GM21526 (cell line): ENCODE measurements at regions not wholly inside any gene's neighbourhood (a gene's known extent, or its start where the extent isn't known, plus 50 kb on each side); places are given as distances from the start of the nearest gene placed in this dataset.
"Not testable (repeated sequence)": the region's sequence is repeated elsewhere in the genome, so short reads cannot be mapped to it uniquely, and the experiment has no call there.

Experiments
- ATAC-seq: cut with Tn5 transposase; IDR thresholded peaks from one replicate; pipeline ENCODE4 v1.9.1; 2021; ENCODE audit warnings: moderate library complexity; ENCODE audit not compliant: unreplicated experiment, low FRiP score

DNA sequence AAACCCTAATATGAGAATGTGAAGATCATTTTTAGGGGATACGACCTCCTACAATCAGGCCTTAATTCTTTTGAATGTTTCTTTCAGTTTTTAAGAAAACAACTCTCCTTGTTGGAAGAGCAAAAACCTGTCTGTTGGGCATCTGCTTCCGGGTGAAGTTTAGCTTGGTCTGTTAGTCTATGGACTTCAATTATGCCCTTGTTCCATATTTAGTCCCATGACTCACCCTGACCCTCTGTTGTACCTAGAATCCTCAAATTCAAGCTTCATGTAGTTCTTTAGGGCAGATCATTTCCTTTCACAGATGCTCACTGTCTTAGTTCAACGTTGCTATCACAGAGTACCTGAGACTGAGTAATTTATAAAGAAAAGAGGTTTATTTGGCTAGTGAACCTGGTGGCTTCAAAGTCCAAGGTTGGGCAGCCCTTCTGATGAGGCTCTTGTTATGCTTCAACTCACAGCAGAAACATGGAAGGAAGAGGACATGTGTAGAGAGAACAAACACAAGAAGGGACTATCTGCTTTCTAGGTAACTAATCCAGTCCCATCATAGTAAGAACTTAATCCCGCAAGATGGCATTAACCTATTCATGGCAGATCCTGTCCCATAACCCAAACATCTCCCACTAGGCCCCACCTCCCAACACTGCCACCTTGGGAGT is 82.5 kb upstream of the SERPINE2 start:
- no peak for ATAC-seq

DNA sequence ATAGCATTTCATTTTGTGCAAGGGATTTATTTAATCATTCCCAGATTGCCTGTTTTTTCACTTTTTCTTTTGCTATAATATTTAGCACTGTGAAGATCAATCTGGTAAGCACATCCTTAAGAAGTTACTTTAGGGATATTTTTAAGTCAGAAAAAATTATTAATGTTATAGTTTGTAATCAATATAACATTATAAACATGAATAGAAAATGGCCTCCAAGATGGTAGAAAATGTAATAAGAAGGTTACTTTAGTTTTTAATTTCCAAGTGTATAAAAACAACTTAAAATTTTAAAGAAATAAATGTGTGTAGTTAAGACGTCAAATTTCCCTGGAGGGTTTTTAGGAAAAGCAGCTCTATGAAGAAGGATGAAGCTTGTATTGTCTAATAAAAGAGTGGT is 81.9 kb upstream of the SERPINE2 start:
- ATAC-seq: no peak

DNA sequence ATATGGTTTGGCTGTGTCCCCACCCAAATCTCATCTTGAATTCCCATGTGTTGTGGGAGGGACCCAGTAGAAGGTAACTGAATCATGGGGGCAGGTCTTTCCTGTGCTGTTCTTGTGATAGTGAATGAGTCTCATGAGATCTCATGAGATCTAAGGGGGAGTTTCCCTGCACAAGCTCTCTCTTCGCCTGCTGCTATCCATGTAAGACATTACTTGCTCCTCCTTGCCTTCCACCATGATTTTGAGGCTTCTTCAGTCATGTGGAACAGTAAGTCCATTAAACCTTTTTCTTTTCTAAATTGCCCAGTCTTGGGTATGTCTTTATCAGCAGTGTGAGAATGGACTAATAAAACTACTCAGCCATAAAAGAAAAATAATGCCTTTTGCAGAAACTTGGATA is 80.8 kb upstream of the SERPINE2 start:
- not testable (repeated sequence) for ATAC-seq

DNA sequence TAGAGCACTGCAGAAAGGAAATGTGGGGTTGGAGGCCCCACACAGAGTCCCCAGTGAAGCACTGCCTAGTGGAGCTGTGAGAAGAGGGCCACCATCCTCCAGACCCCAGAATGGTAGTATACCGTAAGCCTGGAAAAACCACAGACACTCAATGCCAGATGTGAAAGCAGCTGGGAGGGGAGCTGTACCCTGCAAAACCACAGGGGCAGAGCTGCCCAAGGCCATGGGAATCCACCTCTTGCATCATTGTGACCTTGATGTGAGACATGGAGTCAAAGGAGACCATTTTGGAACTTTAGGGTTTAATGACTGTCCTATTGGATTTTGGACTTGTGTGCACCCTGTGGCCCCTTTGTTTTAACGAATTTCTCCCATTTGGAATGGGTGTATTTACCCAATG is 75.3 kb upstream of the SERPINE2 start:
- ATAC-seq: no peak

DNA sequence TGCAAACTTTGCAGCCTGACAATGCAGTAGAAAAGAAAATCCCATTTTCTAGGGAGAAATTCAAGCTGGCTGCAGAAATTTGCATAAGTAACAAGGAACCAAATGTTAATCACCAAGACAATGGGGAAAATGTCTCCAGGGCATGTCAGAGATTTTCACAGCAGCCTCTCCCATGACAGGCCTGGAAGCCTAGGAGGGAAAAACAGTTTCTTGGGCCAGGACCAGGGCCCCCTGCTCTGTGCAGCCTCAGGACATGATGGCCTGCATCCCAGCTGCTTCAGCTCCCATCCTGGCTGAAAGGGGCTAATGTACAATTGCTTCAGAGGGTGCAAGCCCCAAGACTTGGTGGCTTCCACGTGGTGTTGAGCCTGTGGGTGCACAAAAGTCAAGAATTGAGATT is 74.8 kb upstream of the SERPINE2 start:
- not testable (repeated sequence) for ATAC-seq

DNA sequence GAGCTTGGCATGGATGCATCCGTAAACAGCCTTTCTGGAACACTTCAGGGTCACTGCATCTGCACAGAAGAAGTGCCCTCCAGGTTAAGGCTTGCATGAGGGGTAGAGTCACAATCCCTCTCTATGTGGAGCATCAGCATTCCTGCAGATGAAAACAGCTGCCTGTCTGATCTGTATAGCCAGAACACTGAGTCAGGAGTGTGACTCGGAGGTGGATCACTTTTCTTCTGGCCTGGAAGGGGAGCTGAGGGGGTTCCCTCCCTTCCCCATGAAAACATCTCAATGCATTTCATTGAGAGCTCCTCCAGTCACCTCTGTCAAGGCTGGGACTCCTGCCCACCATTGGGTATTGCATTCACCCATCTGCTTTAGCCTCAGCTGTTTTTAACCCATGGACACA is 72.5 kb upstream of the SERPINE2 start:
- ATAC-seq: no peak

DNA sequence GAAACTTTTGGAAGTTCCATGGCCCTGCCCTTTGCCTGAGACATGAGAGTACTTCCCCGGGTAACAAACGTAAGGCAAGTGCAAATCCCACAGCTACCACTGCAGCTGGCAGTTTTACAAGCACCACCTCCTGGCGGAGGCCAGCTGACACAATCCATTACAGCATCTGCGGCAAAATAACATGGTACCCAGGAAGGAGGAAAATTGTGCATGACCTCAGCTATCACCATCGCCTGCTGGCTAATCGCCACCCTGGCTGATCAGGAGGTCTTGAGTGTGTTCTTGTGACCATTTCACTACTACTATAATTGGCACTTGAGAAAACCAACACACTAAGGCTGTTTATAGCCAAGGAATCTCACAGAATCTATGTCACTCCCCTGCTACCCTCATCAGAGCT is 71.7 kb upstream of the SERPINE2 start:
- ATAC-seq: no peak

DNA sequence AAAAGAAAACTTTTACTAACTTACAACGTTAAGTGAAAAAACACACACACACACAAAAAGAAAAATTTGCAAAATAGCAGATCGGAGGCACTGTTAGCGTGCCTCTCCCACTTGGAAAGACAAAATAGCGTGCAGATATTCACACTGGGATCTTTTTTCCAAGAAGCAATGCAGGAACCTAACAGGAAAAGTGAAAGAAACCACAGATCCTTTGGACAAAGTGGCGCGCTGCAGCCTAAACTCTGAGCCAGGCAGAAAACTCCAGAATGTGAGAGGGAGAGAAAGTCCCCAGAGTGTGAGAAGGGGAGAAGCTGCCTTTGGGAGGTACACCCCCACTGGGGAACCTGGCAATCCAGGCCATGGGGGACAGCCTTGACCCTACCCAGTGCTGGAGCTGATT is 70.7 kb upstream of the SERPINE2 start:
- no peak for ATAC-seq

DNA sequence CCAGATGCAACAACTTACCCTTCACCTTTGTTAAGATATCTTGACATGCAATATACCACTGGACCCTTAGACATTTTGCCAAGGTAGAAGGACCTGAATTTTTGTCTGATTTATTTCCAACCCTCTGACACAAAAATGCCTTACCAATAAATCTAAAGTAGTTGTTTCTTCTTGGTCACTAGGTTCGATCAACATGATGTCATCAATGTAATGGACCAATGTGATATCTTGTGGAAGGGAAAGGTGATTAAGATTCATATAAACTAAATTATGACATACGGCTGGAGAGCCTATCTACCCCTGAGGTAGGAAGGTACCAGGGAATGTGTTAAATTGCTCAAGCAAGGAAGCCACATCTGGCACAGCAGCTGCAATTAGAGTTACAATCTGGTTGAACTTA is 67.7 kb upstream of the SERPINE2 start:
- no peak for ATAC-seq

DNA sequence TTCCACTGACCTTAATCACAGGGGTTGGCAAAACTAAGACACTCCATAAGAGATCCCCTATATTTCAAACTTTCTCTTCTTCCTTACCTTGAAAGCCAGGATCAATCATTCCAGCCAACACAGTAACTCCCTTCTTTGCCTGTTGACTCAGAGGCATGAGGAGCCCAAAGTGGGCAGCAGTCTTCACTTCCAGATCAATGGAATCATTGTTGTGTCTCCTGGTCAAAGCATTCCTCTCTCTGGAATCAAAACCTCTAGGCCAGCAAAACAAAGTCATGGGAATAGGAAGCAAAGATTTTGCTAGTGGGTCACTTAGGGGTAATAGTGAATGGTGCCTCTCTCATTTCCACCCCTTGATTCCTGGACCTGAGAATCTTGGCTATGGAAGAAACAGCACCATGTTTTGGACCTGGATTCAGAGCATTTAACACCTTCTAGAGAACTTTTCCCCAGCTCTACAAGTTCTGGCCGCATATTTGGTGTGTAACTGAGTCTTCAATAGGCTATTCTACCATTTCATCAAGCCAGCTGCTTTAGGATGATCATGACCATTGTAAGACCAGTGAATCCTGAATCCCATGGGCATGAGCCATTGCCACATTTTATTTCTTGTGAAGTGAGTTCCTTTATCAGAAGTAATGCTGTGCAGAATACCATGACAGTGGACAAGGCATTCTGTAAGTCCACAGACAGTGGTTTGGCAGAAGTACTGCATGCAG is 65.7 kb upstream of the SERPINE2 start:
- ATAC-seq: no peak

DNA sequence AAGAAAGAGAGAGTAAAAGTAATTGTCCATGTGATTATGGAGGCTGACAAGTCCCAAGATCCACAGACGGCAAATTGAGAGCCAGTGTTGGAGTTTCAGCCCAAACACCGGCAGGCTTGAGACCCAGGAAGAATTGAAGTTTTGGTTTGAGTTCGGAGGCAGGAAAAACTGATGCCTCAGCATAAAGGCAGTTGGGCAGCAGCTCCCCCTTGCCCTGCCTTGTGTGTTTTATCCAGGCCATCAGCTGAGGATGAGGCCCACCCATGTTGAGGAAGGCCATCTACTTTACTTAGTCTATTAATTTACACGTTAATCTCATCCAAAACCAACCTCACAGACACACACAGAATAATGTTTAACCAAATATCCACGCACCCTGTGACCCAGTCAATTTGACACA is 64.6 kb upstream of the SERPINE2 start:
- no peak for ATAC-seq

DNA sequence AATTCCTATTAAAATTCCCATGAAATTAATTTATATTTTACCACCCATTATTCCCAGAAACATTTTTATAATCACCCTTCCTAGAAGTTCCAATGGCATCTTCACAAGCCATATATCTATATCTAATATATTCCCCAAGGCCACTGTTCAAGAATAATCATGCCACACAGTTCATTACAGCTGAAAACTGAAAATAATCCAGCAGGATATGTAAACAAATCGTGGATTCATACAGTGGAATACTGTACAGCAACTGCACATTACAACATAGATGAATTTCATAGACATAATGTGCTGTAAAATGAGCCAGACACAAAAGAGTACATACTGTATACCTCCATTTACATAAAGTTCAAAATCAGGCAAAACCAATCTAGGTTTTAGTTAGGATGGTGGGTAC is 63.9 kb upstream of the SERPINE2 start:
- ATAC-seq: no peak

DNA sequence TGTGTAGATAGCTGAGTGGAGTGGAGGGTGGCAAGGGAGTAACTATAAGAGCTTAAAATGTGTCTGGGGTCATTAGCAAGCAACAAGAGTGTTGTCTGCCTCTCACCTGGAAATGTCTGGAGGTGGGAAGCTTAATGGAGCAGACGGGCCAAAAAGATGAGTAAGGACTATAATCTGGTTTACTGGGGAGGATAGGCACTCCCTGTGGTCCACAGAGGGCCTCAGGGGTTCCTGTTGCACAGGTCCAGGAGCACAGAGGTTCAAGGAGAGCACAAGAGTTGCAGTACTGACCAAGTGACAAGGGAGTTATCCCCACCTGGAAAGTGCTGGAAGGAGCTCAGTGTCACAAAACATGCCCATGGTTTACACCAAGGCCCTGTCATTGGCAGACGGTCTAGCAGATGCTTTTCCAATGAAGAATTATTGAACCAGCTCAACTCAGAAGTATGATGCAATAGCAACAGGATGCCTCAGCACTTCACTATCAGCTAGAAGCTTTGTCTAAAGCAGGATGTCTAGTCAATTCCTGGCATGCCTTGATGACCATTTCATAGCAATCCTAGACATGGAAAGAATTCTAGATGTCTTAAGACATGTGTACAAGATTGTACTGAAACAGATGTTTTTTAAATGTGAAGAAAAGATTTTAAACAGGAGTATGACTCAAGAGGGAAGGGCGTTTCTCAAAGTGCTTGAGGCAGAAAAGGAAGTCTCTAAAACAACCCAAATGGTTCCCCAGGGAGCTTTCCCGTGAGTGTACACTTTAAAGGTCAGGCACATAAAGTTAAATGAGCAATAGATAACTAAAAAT is 62.9 kb upstream of the SERPINE2 start:
- ATAC-seq: no peak

DNA sequence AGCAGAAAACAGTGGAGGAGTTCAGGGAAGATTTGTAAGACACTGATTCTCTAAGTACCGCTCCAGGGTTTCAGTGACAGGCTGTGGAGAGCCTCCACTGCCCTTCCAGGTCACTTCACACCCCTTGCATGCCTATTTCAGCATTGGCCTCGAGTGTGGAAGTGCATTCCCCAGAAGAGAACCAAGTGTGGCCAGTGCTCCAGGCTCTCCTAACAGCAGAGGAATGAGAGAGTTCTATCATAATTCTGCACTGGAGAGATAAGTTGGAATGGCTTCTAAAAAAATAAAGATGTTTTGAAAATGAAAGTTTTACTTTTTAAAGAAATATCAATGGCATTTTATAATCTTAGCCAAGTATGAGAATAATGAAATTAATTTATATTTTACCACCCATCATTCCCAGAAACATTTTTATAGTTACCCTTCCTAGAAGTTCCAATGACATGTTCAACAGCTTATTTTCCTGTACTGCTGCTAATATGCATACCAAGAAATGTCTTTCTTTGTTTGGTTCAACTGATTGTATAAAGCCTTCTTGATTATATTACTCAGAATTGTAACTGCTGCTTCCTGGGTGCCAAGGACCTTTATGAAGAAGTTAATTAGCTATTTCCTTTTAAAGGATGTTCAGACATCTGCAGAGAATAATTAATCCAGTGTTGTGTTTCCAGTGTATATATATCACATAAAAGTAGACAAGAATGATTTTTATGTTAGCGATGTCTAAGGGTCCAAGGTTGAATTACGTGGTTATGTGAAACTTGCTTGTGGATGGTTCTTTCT is 61.0 kb upstream of the SERPINE2 start:
- no peak for ATAC-seq

DNA sequence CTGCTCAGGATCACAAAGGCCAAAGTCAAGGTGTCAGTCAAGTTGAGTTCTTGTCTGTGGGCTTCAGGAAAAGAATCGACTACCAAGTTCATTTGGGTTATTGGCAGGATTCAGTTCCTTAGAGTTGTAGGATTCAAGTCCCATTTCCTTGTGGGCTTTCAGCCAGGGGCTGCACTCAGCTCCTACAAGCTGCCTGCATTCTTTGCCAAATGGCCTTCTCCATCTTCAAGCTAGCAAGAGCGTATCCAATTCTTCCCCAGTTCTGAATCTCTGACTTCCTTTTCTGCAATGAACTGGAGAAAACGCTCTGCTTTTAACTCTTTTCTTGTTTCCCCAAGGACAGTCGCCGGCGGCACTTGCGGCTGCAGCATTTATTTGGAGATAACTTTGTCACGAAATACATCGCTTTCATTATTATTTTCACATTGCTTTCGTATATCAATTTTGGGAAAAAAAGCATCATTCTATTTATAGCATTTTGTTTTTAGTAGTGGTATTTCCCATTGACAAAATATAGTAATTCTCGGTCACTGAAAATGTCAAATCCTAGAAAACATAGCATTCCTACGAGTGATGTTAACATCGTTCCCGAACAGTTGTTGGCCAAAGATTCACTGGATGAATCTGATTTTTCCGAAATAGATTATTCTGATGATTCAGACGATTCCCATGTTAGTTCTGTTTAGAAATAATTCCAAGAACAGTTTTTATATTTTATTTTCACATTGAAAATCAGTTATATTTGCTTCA is 59.6 kb upstream of the SERPINE2 start:
- no peak for ATAC-seq

DNA sequence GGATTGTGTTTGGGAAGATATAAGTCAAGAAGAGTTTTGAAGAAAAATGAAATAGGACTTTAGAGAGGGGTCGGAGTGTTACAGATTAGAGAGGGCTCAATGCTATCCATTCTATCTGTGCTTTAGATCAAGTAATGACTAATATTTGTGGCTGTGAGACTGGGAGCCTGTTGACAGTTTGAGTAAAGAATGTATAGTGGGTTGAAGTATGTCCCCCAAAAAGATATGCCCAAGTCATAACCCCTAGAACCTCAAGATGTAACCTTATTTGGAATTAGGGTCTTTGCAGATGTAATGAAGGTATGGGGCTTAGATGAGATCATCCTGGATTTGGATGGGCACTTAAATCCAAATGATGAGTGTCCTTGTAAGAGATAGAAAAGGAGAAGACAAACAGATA is 55.3 kb upstream of the SERPINE2 start:
- no peak for ATAC-seq

DNA sequence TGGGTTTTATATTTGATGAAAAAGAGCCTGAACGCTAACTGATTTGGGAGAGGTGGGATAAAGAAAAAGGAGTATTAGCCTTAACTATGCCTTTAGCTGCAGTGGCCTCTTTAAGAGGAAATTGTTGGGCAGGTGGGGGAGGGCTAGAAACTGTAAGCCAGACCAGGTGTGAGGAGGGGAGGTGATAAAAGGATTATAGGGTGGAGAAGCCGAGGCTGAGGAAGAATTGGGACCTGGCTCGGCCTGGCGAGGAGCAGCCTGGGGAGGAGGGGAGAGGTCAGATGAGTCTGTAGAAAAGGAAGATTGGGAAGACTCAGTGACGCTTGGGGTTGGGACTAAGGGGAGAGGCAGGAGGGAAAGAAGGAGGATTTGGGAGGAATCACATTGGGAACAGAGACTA is 52.6 kb upstream of the SERPINE2 start:
- ATAC-seq: not testable (repeated sequence)

DNA sequence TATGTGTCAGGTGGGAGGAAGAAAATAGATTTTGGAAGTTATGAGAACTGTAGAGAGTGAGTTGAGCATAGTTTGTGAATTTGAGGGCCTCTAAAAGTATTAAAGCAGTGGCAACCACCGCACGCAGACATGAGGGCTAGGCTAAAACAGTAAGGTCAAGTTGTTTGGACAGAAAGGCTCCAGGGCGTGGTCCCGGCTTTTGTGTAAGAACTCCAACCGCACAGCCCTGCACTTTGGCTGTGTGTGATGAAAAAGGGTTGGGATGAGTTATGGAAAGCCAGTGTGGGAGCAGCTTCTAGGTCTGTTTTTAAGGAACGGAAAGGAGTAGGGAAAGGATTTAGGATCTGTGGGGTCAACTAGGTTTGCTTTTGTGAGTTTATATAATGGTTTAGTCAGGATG is 50.5 kb upstream of the SERPINE2 start:
- ATAC-seq: not testable (repeated sequence)
